ENCODE measurements at regions not wholly inside any gene's neighbourhood (a gene's known extent, or its start where the extent isn't known, plus 50 kb on each side); places are given as distances from the start of the nearest gene placed in this dataset.

GRCh38 chr1:221812088-221812752 lies 70.3 kb upstream of the DUSP10 start:
- Histone ChIP-seq H4K5ac (ENCODE audit: insufficient read length, low read depth, low read length) (no peak overlapping the region), H4K8ac (replicated peaks; ENCODE audit: insufficient read length, low read depth, low read length) (no peak overlapping the region), H3K79me2 (ENCODE audit: insufficient read depth, low read length) (no peaks in the 10 kb centered on the region), H4K91ac (ENCODE audit: insufficient read length, low read depth, low read length) (no peak overlapping the region), H3K9ac (ENCODE audit: extremely low read depth, insufficient read length, low read length) (no peak overlapping the region), H2BK5ac (ENCODE audit: insufficient read length, low read length) (no peak overlapping the region), H2AFZ (ENCODE audit: low read length) (no peak overlapping the region), H3K27me3 (ENCODE audit: insufficient read depth, low read length) (no peaks in the 10 kb centered on the region), H3K79me1 (ENCODE audit: insufficient read depth, low read depth, low read length, poor library complexity, severe bottlenecking) (no peaks in the 10 kb centered on the region), H2BK12ac (ENCODE audit: insufficient read length, low read depth, low read length) (no peak overlapping the region), H3K4me1 (ENCODE audit: insufficient read depth, low read length) (no peaks in the 10 kb centered on the region), H2BK120ac (ENCODE audit: low read depth, low read length, poor library complexity, severe bottlenecking) (no peak overlapping the region), H3K56ac (ENCODE audit: insufficient read length, low read depth, low read length) (no peak overlapping the region), H3T11ph (ENCODE audit: low read length) (no peak overlapping the region), H2BK20ac (ENCODE audit: low read depth, low read length, poor library complexity, severe bottlenecking) (no peak overlapping the region), H3K27ac (ENCODE audit: insufficient read length, low read depth, low read length) (no peak overlapping the region), H3K18ac (ENCODE audit: insufficient read length, low read depth, low read length) (no peak overlapping the region), H2BK15ac (ENCODE audit: low read depth, low read length) (no peak overlapping the region), H3K14ac (ENCODE audit: insufficient read depth, low read length) (no peak overlapping the region), H4K20me1 (ENCODE audit: control insufficient read depth, insufficient read depth, insufficient read length) (no peaks in the 10 kb centered on the region), H3K23me2 (ENCODE audit: insufficient read length, low read depth, low read length, poor library complexity, severe bottlenecking) (no peaks in the 10 kb centered on the region), H2AK5ac (ENCODE audit: insufficient read length, low read length) (no peak overlapping the region), H3K4me2 (ENCODE audit: insufficient read depth, insufficient read length, low read length) (no peak overlapping the region), H3K9me3 (ENCODE audit: control insufficient read depth, low read depth, low read length) (no peaks in the 10 kb centered on the region), H3K4ac (ENCODE audit: low read depth, low read length) (no peak overlapping the region), H3K23ac (ENCODE audit: insufficient read length, low read depth, low read length) (no peak overlapping the region)
- no peak for TF ChIP-seq CTCF (conservative IDR thresholded peaks at IDR 0.05)
- no peak for DNase-seq
- WGBS (ENCODE audit: extremely low coverage, insufficient read length, low lambda C conversion rate): no CpG with 5 or more reads among the region's 2 CpGs
- peaks cover 8 to 9% of the 10 kb centered on the region in 2 experiments for H3K4me1 Mint-ChIP-seq
- no peaks in the 10 kb centered on the region for H3K36me3 Mint-ChIP-seq (ENCODE audit: insufficient read depth in 1 of 3, low read depth in 3 of 3)
- H3K27me3 Mint-ChIP-seq (ENCODE audit: low read depth): no peaks in the 10 kb centered on the region
- H3K9me3 Mint-ChIP-seq: no peaks in the 10 kb centered on the region
- H3K27ac Mint-ChIP-seq: no peak overlapping the region
- H3K4me3 Mint-ChIP-seq: no peak overlapping the region
